GM12865 (cell line): ENCODE measurements at regions not wholly inside any gene's neighbourhood (a gene's known extent, or its start where the extent isn't known, plus 50 kb on each side); places are given as distances from the start of the nearest gene placed in this dataset.
"Not testable (repeated sequence)": the region's sequence is repeated elsewhere in the genome, so short reads cannot be mapped to it uniquely, and the experiment has no call there.

ENCODE experiments used
- DNase-seq: peaks from one replicate; pipeline ENCODE4 v3.0.0; 2010; ENCODE audit warnings: low read depth
- H3K4me3 ChIP-seq: 2 replicates; pipeline ENCODE4 v1.5.1; 2011; ENCODE audit warnings: mild to moderate bottlenecking, low read depth, low read length, control low read depth
- CTCF ChIP-seq: IDR thresholded peaks from 2 replicates; pipeline ENCODE4 v1.5.1; 2011; ENCODE audit warnings: low read length, control low read depth, low read depth, inconsistent platforms; ENCODE audit not compliant: insufficient read depth; ENCODE audit errors: missing control alignments

DNA sequence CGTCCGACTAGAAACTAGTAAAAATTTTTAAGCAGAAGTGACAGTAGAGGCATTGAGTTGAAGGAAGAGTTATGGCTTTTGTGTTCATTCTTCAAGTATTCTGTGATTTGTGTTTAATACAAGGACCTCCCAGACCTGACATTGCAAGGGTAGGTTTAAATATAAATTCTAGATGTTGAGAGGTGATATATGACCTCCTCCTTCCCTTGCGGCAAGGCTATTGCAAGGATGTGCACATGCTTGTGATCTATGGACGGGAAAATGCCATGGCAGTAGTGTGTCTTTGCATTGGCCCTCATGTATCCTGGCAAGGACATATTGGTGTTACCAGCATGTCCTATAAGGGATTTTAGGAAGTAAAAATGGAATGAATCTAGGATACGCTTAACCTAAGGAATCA lies 143.5 kb downstream of the NEDD1 start:
- H3K4me3 ChIP-seq, result no peak overlapping the region
- no peak for TF ChIP-seq CTCF
- no peak for DNase-seq

GRCh38 chr12:97051341-97051740 lies 144.3 kb downstream of the NEDD1 start:
- DNase-seq, result no peak
- TF ChIP-seq CTCF, result no peak
- H3K4me3 ChIP-seq, result no peak overlapping the region

DNA sequence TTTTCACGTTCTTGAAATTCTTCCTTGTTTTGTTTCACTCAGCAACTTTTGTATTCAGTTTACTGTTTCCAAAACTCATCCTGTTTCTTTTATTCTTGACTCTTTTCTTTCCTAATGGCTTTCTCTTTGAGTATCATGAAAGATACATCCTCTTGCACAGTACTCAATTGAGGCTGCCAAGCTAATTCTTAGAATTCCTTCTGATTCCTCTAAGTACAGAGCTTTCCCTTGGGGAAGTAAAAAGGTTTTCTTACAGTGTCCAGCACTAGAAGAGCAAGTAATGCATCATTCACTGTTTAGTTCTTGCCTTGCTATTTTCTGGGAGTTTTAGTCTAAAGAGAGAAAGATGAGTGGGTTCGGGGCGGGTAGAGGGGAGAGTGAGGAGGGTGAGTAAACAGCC lies 154.1 kb downstream of the NEDD1 start:
- no peak for TF ChIP-seq CTCF
- no peak overlapping the region for H3K4me3 ChIP-seq
- DNase-seq, result no peak

DNA sequence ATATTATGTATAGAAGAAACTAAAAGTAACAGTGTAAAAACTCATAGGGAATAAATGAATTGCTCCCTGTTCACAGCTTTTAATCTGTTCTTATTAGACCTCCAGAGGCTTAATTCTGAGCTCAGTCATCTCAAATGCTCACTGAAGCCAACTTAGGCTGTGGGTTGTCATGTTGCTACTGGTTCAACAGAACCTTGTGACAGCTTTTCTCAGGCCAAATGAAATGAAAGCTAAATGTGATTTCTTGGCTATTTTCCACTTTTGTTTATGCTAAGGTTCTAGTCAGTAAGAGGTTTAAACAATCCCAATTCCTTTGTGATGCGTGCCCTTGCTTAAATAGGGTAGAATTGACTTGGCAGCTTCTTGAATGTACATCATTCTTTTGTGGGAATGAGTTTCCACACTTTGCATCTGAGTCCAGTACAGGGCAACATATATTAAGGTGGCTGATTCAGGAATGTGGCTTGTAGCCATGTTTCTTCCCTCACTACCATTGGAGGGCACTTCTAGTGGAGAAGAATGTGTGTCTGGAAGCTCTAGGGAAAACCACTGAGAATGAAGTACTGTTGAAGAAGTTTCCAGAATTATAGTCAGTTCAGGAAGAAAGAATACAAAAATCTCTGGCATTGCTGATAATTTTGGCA lies 156.4 kb downstream of the NEDD1 start:
- no peak for DNase-seq
- H3K4me3 ChIP-seq, result no peak overlapping the region
- no peak for TF ChIP-seq CTCF

GRCh38 chr12:97075161-97075933 lies 168.3 kb downstream of the NEDD1 start:
- no peak for TF ChIP-seq CTCF
- DNase-seq, result no peak
- no peak overlapping the region for H3K4me3 ChIP-seq

- no peak overlapping the region for H3K4me3 ChIP-seq
- DNase-seq, result no peak
- TF ChIP-seq CTCF, result no peak
Measured at GRCh38 chr12:97075934-97076630, 169.0 kb downstream of the NEDD1 start.

- H3K4me3 ChIP-seq, DNase-seq: not testable (repeated sequence)
Measured at GRCh38 chr12:97076912-97077311, 169.9 kb downstream of the NEDD1 start.
